ENCODE measurements at regions not wholly inside any gene's neighbourhood (a gene's known extent, or its start where the extent isn't known, plus 50 kb on each side); places are given as distances from the start of the nearest gene placed in this dataset.
"Not testable (repeated sequence)": the region's sequence is repeated elsewhere in the genome, so short reads cannot be mapped to it uniquely, and the experiment has no call there.

DNA sequence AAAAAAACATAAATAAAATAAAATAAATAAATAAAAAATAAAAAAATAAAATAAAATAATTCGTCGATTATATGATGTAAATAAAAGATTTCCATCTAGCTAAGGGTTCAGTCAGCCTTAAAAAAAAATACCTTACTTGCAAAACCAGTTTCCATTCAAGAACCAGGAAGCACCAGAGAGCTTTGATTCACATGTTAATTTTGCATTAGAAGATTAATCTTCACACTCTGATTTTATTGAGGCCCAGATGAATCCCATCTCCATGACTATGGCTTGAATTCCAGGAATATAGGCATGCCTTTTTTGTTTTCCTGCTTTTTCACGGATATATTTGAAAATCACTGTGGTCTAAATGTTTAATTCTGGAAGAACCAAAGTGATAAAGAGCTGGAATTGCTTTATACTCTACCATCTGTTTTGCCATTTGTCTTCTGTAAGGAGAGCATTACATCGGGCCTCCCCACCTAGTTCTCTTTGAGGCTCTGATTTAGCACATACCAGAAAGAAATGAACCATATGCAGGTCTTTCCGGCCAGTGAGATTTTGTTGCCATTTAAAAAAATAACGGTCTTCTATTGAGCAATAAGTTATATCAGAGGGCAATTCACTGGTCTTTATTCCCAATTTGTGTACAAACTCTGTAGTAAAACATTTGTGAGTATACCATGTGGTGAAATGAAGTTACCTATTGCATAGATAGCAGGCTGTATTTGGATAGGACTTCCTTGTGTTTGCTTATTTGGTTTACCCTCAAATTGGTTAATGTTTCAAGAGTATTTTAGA, 175.5 kb downstream of the AEBP2 start:
- Mint-ChIP-seq H3K4me1 (peaks cover 18% of the 10 kb centered on the region), H3K9me3 (peaks cover 10 to 12% of the 10 kb centered on the region in 2 donors), H3K27ac (no peak overlapping the region), H3K27me3 (no peaks in the 10 kb centered on the region), H3K4me3 (no peak overlapping the region)
- DNase-seq, result no peak
- no peak for ATAC-seq

GRCh38 chr12:19615384-19615725, 176.1 kb downstream of the AEBP2 start:
- no peak for ATAC-seq
- Mint-ChIP-seq H3K9me3 (peaks cover 10 to 12% of the 10 kb centered on the region in 2 donors), H3K4me1 (peaks cover 18% of the 10 kb centered on the region), H3K4me3 (no peak overlapping the region), H3K27ac (no peak overlapping the region), H3K27me3 (no peaks in the 10 kb centered on the region)
- no peak for DNase-seq

- no peak for ATAC-seq
- H3K4me1 Mint-ChIP-seq, result peaks cover 18% of the 10 kb centered on the region
- peaks cover 0 to 5% of the 10 kb centered on the region in 2 donors for H3K9me3 Mint-ChIP-seq
- H3K27ac Mint-ChIP-seq, result peak overlapping the region in 1 of 2 donors; percentile 27
- H3K4me3 Mint-ChIP-seq, result no peak overlapping the region
- H3K27me3 Mint-ChIP-seq, result no peaks in the 10 kb centered on the region
- no peak for DNase-seq
Observed at GRCh38 chr12:19616781-19617180, 177.5 kb downstream of the AEBP2 start.

DNA sequence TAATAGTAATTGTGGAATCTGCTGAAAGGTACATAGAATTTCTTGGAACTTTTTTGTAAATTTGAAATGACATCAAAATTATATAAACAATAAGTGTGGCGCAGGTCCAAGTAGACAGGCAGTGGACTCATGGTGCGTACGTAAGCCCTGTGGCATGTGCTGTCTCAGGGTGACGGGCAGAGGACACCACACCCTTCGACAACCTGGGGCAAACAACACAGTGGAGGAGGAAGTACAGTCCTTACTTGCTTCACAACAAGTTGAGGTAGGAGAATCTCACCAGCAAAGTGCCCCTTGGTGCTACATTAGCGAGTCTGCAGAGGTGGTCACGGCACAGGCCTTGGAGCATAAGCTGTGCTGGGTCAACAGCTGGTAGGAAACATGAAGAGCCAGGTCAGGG, 180.9 kb downstream of the AEBP2 start:
- no peaks in the 10 kb centered on the region for H3K27me3 Mint-ChIP-seq
- DNase-seq (no peak), ATAC-seq (no peak)
- peaks cover 26% of the 10 kb centered on the region for H3K4me1 Mint-ChIP-seq
- H3K27ac Mint-ChIP-seq, result no peak overlapping the region
- H3K4me3 Mint-ChIP-seq, result no peak overlapping the region
- no peaks in the 10 kb centered on the region for H3K9me3 Mint-ChIP-seq

DNA sequence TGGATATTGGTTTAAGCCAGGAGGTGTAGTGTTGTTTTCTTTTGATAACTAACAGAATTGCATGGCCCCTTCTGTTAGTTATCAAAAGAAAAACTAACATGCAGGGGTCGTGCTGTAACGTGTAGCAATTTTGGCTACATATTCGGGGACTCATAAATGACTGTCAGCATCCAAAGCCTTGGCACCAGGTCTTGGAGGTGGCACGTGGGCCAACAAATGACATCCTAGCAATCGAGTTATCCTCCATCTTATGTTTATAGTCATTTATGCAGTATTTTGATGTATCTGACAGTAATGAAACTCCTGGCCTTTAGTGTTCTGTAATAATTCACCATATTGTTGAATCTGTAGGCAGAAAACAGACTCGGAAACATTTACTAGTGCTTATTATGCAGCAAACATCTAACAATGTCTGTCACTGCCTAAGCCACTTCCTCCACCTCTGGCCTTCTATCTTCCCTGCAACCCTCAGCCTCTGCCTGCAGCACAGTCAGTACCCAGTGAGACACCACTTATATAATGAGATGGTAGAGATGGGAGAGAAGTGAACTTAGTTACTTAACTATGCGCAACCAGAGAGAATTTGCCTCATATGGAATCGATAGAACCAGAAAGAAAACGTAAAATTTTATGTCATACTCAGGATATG, 184.6 kb downstream of the AEBP2 start:
- peak overlapping the region; percentile 5 to 69 for H3K27ac Mint-ChIP-seq

DNA sequence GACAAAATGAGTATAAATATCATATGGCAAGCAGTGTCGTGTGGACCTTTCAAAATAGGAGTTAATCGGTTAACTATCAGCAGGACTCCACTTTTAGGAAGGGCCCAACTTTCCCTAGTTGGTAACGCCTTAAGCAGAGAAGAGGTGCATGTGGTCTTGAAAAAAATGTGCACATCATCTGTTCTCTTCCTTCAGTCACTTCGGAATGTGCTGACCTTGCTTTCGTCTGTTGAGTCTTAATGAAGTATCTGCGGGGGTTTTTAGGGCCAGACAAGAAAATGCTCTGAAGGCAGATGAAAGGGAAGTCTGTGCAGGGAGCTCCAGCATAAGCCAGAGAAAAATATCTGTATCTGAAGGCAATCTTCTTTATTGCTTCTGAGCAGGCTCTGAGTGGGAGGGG, 185.2 kb downstream of the AEBP2 start:
- DNase-seq, result no peak
- H3K4me1 Mint-ChIP-seq, result peaks cover 12% of the 10 kb centered on the region

More for the DNA sequence above, 184.6 kb downstream of the AEBP2 start:
- Mint-ChIP-seq H3K4me3 (peak overlapping the region in 1 of 2 donors; percentile 35), H3K9me3 (peaks cover 0 to 7% of the 10 kb centered on the region in 2 donors), H3K27me3 (no peaks in the 10 kb centered on the region), H3K4me1 (peaks cover 12% of the 10 kb centered on the region)
- no peak for DNase-seq
- peak; percentile 66 for ATAC-seq

DNA sequence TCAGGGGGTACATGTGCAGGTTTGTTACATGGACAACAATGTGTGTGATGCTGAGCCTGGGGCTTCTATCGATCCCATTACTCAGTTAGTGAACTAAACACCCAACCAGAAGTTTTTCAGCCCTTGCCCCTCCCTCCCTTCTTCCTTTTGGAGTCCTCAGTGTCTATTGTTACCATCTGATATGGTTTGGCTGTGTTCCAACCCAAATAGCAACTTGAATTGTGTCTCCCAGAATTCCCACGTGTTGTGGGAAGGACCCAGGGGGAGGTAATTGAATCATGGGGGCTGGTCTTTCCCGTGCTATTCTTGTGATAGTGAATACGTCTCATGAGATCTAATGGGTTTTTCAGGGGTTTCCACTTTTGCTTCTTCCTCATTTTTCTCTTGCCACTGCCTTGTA, 186.3 kb downstream of the AEBP2 start:
- H3K27me3 Mint-ChIP-seq, H3K27ac Mint-ChIP-seq, H3K9me3 Mint-ChIP-seq, H3K4me3 Mint-ChIP-seq, DNase-seq, ATAC-seq: not testable (repeated sequence)
- peaks cover 12% of the 10 kb centered on the region for H3K4me1 Mint-ChIP-seq

More for the DNA sequence above, 185.2 kb downstream of the AEBP2 start:
- no peak for ATAC-seq
- Mint-ChIP-seq H3K9me3 (peaks cover 0 to 7% of the 10 kb centered on the region in 2 donors), H3K4me3 (no peak overlapping the region), H3K27me3 (no peaks in the 10 kb centered on the region), H3K27ac (peak overlapping the region in 1 of 2 donors; percentile 20)

DNA sequence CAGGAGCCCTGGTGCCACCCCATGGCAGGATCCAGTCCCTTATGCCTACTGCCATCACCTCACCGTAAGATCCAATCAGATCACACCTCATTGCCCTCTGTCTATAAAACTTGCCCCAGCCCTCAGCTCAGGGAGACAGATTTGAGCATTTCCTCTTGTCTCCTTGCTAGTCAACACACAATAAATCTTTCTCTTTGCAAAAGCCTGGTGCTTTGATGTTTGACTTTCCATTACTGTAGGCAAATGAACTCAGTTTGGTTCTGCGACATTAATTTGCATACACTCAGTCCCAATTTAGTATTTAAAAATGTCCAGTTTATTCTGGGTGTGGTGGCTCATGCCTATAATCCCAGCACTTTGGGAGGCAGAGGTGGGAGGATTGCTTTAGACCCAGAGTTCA, 188.4 kb downstream of the AEBP2 start:
- DNase-seq, result no peak
- Mint-ChIP-seq H3K9me3 (peaks cover 0 to 7% of the 10 kb centered on the region in 2 donors), H3K4me3 (no peak overlapping the region), H3K4me1 (peaks cover 12% of the 10 kb centered on the region), H3K27me3 (no peaks in the 10 kb centered on the region), H3K27ac (no peak overlapping the region)
- no peak for ATAC-seq

DNA sequence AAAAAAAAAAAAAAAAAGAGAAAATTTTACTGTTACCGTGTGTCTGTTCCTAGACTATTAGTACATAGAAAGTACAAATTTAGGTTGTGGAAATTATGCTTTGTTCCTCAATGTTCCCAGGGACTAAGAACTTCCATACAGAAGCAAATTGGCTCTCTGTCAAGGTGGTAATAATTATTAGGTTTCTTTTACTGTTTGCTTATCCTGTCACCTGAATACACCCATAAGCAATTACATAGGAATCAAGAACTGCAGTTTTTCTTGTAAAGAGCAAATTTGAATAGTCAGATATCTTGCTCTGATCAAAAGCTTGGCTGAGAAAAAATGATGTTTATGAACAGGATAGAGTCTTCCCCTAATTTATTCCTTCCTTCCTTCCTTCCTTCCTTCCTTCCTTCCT, 191.2 kb downstream of the AEBP2 start:
- H3K27ac Mint-ChIP-seq, result no peak overlapping the region
- DNase-seq (no peak), ATAC-seq (no peak)
- H3K27me3 Mint-ChIP-seq, result no peaks in the 10 kb centered on the region
- peaks cover 0 to 12% of the 10 kb centered on the region in 2 donors for H3K9me3 Mint-ChIP-seq
- H3K4me3 Mint-ChIP-seq, result no peak overlapping the region
- no peaks in the 10 kb centered on the region for H3K4me1 Mint-ChIP-seq

DNA sequence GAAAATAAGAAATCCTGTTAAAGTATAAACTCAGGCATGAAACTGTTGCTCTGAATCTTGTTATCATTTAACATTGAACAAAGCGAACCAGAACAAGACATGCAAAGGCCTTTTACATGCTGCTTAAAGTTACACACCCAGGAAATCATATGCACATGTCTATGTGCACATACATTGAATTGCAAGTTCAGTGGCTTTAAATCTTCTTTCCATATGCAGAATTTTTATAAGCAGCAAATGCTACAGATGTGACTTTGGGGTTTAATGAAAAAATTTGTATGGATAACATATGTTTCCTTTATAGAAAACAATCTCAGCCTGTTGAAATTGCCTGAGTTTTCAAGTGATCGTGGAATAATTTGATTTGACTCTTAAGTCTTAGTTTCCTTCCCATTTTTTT, 193.9 kb downstream of the AEBP2 start:
- peaks cover 0 to 6% of the 10 kb centered on the region in 2 donors for H3K9me3 Mint-ChIP-seq
- H3K4me3 Mint-ChIP-seq, result no peak overlapping the region
- H3K27me3 Mint-ChIP-seq, result no peaks in the 10 kb centered on the region
- no peaks in the 10 kb centered on the region for H3K4me1 Mint-ChIP-seq
- ATAC-seq, result no peak
- no peak overlapping the region for H3K27ac Mint-ChIP-seq
- no peak for DNase-seq

- Mint-ChIP-seq H3K4me3 (no peak overlapping the region), H3K27ac (no peak overlapping the region), H3K27me3 (no peaks in the 10 kb centered on the region), H3K9me3 (peaks cover 0 to 6% of the 10 kb centered on the region in 2 donors), H3K4me1 (no peaks in the 10 kb centered on the region)
- no peak for ATAC-seq
- DNase-seq, result no peak
Observed at GRCh38 chr12:19633641-19634040, 194.3 kb downstream of the AEBP2 start.

GRCh38 chr12:19639781-19640415, 200.6 kb downstream of the AEBP2 start:
- Mint-ChIP-seq H3K27ac (peak overlapping the region in 1 of 2 donors; percentile 13), H3K27me3 (no peaks in the 10 kb centered on the region), H3K4me3 (no peak overlapping the region)

DNA sequence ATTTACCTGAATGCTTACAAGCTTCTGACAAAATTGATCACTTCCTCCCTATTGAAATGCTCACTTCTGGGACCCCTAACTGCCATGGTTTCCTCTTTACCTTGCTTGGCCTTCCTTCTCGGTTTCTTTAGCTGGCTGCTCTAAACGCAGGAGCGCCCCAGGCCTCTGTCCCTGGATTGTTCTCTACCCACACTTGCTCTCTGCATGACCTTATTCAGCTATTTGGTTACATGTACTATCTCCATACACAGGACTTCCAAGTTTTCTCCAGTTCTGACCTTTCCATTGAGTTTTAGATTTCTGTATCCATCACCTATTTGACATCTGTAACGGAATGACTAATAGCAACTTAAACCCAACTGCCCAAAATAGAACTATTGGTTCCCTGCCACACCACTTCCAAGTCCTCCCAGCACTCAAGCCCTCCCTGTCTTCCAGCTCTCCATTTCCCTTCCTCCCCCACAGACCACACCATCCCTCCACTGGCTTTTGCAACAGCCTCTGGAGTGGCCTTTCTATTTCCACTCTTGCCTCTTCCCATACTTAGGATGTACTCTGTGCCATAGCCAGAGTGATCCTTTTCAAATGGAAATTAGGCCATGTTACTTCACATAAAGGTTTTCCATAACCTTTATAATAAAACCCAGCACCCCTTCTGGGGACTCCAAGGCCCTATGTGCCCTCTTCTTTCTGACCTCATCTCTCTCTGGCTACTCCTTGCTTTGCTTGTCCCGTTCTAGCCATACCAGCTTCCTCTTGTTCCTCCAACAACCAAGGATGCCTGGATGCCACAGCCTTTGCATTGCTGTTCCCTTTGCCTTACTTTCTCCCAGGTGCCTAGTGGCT, 202.2 kb downstream of the AEBP2 start:
- peak overlapping the region in 1 of 2 donors; percentile 28 for H3K27ac Mint-ChIP-seq
- no peaks in the 10 kb centered on the region for H3K4me1 Mint-ChIP-seq
- ATAC-seq (no peak), DNase-seq (no peak)
- peaks cover 5 to 17% of the 10 kb centered on the region in 2 donors for H3K9me3 Mint-ChIP-seq
- H3K4me3 Mint-ChIP-seq, result no peak overlapping the region
- no peaks in the 10 kb centered on the region for H3K27me3 Mint-ChIP-seq

More at GRCh38 chr12:19639781-19640415, 200.6 kb downstream of the AEBP2 start:
- ATAC-seq (no peak), DNase-seq (no peak)
- peaks cover 0 to 6% of the 10 kb centered on the region in 2 donors for H3K9me3 Mint-ChIP-seq
- H3K4me1 Mint-ChIP-seq, result no peaks in the 10 kb centered on the region

DNA sequence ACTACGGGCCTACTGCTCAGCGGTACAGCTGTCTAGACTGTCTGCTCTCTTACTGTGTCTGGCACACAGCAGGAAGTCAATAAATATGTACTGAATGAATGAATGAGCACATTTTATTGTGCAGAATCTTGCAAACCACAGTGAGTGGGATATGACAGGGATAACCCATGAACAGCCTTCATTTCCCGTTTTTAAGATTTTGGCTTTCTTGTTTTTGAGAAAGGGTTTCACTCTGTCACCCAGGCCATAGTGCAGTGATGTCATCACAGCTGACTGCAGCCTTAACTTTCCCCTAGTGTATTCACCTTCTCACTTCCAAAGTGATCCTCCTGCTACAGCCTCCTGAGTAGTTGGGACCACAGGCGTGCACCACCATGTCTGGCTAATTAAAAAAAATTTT, 203.1 kb downstream of the AEBP2 start:
- H3K9me3 Mint-ChIP-seq, result peaks cover 5 to 21% of the 10 kb centered on the region in 2 donors
- ATAC-seq (no peak), DNase-seq (no peak)
- no peaks in the 10 kb centered on the region for H3K27me3 Mint-ChIP-seq
- H3K4me3 Mint-ChIP-seq, result no peak overlapping the region
- no peak overlapping the region for H3K27ac Mint-ChIP-seq
- H3K4me1 Mint-ChIP-seq, result no peaks in the 10 kb centered on the region

GRCh38 chr12:19643635-19644034, 204.3 kb downstream of the AEBP2 start:
- Mint-ChIP-seq H3K4me3 (no peak overlapping the region), H3K27ac (no peak overlapping the region), H3K27me3 (no peaks in the 10 kb centered on the region), H3K9me3 (peaks cover 12 to 31% of the 10 kb centered on the region in 2 donors), H3K4me1 (peaks cover 7% of the 10 kb centered on the region)
- ATAC-seq (no peak), DNase-seq (no peak)
